ENCODE measurements at regions not wholly inside any gene's neighbourhood (a gene's known extent, or its start where the extent isn't known, plus 50 kb on each side); places are given as distances from the start of the nearest gene placed in this dataset.

- no peak for TF ChIP-seq EP300 (IDR thresholded peaks at IDR 0.05)
- TF ChIP-seq, protein P1, sequence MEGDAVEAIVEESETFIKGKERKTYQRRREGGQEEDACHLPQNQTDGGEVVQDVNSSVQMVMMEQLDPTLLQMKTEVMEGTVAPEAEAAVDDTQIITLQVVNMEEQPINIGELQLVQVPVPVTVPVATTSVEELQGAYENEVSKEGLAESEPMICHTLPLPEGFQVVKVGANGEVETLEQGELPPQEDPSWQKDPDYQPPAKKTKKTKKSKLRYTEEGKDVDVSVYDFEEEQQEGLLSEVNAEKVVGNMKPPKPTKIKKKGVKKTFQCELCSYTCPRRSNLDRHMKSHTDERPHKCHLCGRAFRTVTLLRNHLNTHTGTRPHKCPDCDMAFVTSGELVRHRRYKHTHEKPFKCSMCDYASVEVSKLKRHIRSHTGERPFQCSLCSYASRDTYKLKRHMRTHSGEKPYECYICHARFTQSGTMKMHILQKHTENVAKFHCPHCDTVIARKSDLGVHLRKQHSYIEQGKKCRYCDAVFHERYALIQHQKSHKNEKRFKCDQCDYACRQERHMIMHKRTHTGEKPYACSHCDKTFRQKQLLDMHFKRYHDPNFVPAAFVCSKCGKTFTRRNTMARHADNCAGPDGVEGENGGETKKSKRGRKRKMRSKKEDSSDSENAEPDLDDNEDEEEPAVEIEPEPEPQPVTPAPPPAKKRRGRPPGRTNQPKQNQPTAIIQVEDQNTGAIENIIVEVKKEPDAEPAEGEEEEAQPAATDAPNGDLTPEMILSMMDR (IDR thresholded peaks at IDR 0.05) = no peak
- TF ChIP-seq POLR2AphosphoS5 (IDR thresholded peaks at IDR 0.05) = no peak
- TF ChIP-seq POLR2A (IDR thresholded peaks at IDR 0.05) = no peak
Measured at GRCh38 chr5:4879075-4879474, 261.1 kb upstream of the ADAMTS16 start.
